Activated naive CD8-positive, alpha-beta T cell treated with anti-CD3 and anti-CD28 coated beads for 36 hours (primary cell): ENCODE measurements at regions not wholly inside any gene's neighbourhood (a gene's known extent, or its start where the extent isn't known, plus 50 kb on each side); places are given as distances from the start of the nearest gene placed in this dataset.

Source experiments
- DNase-seq: peaks from one replicate; pipeline ENCODE4 v3.0.0; 2021
- H3K27ac Mint-ChIP-seq: one replicate; pipeline ENCODE4 v1.8.0; 2022; ENCODE audit warnings: mild to moderate bottlenecking, moderate library complexity, mixed read lengths
- H3K27me3 Mint-ChIP-seq: one replicate; pipeline ENCODE4 v1.8.0; 2022; ENCODE audit warnings: mild to moderate bottlenecking, mixed read lengths
- H3K36me3 Mint-ChIP-seq: one replicate; pipeline ENCODE4 v1.8.0; 2021; ENCODE audit warnings: mild to moderate bottlenecking, mixed read lengths
- H3K4me1 Mint-ChIP-seq: one replicate; pipeline ENCODE4 v1.8.0; 2021; ENCODE audit warnings: mixed read lengths
- H3K4me3 Mint-ChIP-seq: one replicate; pipeline ENCODE4 v1.8.0; 2022; ENCODE audit warnings: mild to moderate bottlenecking, moderate library complexity, mixed read lengths
- H3K9me3 Mint-ChIP-seq: one replicate; pipeline ENCODE4 v1.8.0; 2022; ENCODE audit warnings: mixed read lengths

DNA sequence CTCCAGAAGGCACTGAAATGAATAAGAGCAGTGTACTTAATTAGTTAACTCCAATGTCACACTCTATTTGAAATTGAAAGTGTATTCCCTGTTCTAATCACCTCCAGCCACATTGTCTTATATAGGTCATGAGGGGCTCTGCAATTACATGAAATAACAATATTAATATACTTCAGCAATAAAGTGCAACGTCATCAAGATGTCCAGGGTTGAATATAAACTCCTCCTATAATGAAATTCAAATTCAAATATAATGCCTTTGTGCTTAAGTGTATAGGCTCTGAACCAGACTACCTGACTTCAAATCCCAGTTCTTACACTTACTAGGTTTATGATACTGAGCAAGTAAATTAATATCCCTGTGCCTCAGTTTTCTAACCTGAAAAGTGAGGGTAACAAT lies 195.6 kb upstream of the SMC2 start:
- no peaks in the 10 kb centered on the region for H3K27me3 Mint-ChIP-seq
- H3K27ac Mint-ChIP-seq: no peak overlapping the region
- no peaks in the 10 kb centered on the region for H3K36me3 Mint-ChIP-seq
- H3K4me3 Mint-ChIP-seq: no peak overlapping the region
- no peak for DNase-seq
- no peaks in the 10 kb centered on the region for H3K4me1 Mint-ChIP-seq
- no peaks in the 10 kb centered on the region for H3K9me3 Mint-ChIP-seq

DNA sequence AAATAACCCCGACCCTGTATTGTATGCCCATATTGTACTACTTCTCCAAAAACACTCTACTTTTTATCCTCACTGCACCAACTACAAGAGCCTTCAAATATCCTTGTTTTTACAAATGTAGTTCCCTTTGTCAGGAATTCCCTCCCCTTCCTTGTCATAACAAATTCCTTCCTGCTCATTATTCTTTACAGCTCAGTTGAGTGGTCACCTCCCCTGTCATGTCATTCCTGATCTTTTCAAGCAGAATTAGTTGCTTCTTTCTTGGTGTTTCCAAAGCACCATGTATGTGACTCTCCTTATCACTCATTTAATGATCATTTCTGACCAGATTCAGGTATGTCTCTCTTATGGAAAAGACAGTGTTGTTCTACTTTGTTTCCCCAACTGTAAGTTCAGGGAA lies 194.2 kb upstream of the SMC2 start:
- no peaks in the 10 kb centered on the region for H3K36me3 Mint-ChIP-seq
- H3K4me3 Mint-ChIP-seq: no peak overlapping the region
- H3K27me3 Mint-ChIP-seq: no peaks in the 10 kb centered on the region
- H3K9me3 Mint-ChIP-seq: no peaks in the 10 kb centered on the region
- DNase-seq: no peak
- no peaks in the 10 kb centered on the region for H3K4me1 Mint-ChIP-seq
- H3K27ac Mint-ChIP-seq: no peak overlapping the region

DNA sequence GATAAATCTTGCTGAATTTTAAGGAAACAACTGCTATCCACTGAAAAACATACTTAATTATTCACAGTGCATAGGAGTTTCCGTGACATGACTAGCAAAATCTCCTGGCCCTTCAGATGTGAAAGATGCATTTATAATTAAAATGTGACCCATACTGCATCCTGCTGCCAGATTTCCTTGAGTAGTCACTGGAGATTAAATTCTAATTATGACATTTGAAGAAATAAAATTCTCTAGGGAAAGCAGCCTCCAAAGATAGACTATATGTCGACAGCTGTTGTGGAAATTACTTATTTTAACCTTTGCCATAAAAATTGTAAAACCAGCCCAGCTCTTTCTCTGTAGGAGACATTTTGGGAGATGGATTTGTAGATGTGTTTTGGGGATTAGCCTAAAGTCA lies 193.6 kb upstream of the SMC2 start:
- no peaks in the 10 kb centered on the region for H3K9me3 Mint-ChIP-seq
- no peak overlapping the region for H3K27ac Mint-ChIP-seq
- H3K27me3 Mint-ChIP-seq: no peaks in the 10 kb centered on the region
- H3K36me3 Mint-ChIP-seq: no peaks in the 10 kb centered on the region
- H3K4me1 Mint-ChIP-seq: no peaks in the 10 kb centered on the region
- H3K4me3 Mint-ChIP-seq: no peak overlapping the region
- no peak for DNase-seq

DNA sequence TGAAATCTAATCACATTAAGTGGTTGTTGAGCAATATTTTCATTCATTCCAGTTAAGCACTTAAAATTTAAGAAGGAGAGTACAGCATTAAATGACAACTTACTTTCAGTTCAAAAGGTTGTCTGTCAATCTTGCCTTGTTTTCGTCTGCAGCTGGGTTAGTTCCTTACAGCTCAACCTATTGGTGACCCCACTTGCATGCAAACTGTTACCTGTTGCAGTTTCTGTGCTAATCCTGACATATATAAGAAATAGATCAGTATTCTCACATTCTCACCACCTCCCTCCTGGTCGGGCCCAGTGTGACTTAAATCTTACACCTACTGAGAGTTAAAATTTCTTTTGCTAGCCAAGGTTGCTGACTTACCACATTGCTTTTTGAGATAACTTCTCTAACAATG lies 191.8 kb upstream of the SMC2 start:
- Mint-ChIP-seq H3K4me1 (no peaks in the 10 kb centered on the region), H3K27me3 (no peaks in the 10 kb centered on the region), H3K36me3 (no peaks in the 10 kb centered on the region), H3K4me3 (no peak overlapping the region), H3K27ac (no peak overlapping the region), H3K9me3 (no peaks in the 10 kb centered on the region)
- no peak for DNase-seq

DNA sequence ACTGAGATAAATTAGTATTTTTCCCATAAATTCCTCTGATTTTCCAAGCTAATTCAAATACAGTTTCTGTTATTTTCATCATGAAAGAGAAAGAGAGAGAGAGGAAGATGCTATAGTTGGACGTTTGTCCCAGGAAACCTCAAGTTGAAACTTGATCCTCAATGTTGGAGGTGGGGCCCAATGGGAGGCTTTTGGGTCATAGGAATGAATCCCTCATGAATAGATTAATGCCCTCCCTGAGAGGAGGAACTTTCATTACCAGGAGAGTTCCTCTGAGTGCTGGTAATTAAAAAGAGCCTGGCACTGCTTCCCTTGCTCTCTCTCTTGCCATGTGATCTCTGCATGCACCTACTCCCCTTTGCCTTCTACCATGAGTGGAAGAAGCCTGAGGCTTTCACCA lies 189.9 kb upstream of the SMC2 start:
- no peaks in the 10 kb centered on the region for H3K27me3 Mint-ChIP-seq
- no peak for DNase-seq
- no peaks in the 10 kb centered on the region for H3K4me1 Mint-ChIP-seq
- no peak overlapping the region for H3K4me3 Mint-ChIP-seq
- no peak overlapping the region for H3K27ac Mint-ChIP-seq
- H3K9me3 Mint-ChIP-seq: no peaks in the 10 kb centered on the region
- no peaks in the 10 kb centered on the region for H3K36me3 Mint-ChIP-seq

DNA sequence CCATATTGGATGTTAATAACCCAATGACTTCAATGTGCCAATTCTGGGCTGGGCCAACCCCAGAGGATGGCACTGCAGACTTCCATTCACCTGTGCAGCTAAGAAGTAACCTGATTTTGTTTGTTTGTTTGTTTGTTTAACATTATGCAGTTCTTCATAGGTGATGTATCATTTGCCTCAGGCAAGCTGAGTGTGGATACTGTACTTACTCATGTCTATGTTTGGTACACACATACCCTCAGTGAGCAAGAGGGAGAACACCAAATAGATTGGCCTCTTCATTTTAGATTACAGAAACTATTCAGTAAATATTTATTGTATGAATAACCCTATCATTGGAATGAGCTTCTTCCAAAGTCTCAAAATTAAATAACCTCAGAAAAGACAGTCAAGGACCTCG lies 180.2 kb upstream of the SMC2 start:
- Mint-ChIP-seq H3K9me3 (no peaks in the 10 kb centered on the region), H3K4me1 (no peaks in the 10 kb centered on the region), H3K27me3 (no peaks in the 10 kb centered on the region), H3K36me3 (no peaks in the 10 kb centered on the region), H3K4me3 (no peak overlapping the region), H3K27ac (no peak overlapping the region)
- no peak for DNase-seq

DNA sequence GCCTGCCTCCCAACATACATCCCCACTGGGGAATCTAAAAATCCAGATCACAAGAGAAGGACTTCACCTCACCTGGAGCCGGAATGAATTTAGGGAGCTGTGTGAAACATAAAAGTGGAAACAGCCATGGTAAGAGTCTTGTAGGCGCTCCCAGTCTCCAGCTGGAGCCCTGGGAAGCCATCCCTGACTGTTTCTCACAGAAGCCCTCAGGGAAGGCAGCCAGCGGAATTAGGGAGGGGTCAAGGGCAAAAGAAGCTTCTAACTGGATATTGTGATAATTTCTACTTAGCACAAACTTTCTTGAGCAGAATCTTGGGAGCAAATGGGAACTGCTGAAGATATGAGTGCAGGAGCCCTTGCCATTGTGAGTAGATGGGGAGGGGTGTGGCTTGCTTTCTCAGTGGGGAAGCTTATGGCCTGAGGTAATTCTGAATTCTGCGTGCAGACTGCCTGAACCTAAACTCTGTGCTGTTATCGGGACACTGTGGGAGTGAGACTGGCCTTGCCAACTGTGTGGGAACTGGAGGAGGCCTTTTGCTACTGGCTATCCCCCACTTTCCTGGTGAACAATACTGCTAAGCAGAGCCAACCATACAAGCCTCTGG lies 174.4 kb upstream of the SMC2 start:
- no peak for DNase-seq
- no peaks in the 10 kb centered on the region for H3K36me3 Mint-ChIP-seq
- no peak overlapping the region for H3K27ac Mint-ChIP-seq
- no peaks in the 10 kb centered on the region for H3K4me1 Mint-ChIP-seq
- H3K9me3 Mint-ChIP-seq: no peaks in the 10 kb centered on the region
- no peak overlapping the region for H3K4me3 Mint-ChIP-seq
- H3K27me3 Mint-ChIP-seq: no peaks in the 10 kb centered on the region

DNA sequence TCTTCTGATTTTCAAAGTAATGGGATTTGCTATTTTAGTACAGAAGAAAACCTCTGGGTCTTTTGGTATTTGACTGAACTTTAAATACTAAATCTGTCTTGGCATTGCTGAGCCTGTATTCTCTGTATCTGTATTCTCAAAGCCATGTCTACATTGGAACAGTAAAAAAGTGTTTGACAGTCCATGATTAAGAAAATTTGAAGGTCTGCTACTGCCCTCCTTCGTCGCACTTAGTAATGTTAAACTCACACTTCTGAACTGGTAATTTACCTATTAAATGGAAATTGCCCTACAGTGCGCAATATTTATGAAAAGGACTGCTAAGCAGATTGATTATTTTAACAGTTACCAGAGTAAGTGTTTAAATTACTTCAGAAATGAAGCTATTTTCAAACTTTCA lies 165.7 kb upstream of the SMC2 start:
- H3K4me3 Mint-ChIP-seq: no peak overlapping the region
- no peaks in the 10 kb centered on the region for H3K36me3 Mint-ChIP-seq
- DNase-seq: no peak
- H3K9me3 Mint-ChIP-seq: no peaks in the 10 kb centered on the region
- H3K4me1 Mint-ChIP-seq: no peaks in the 10 kb centered on the region
- no peak overlapping the region for H3K27ac Mint-ChIP-seq
- H3K27me3 Mint-ChIP-seq: no peaks in the 10 kb centered on the region

DNA sequence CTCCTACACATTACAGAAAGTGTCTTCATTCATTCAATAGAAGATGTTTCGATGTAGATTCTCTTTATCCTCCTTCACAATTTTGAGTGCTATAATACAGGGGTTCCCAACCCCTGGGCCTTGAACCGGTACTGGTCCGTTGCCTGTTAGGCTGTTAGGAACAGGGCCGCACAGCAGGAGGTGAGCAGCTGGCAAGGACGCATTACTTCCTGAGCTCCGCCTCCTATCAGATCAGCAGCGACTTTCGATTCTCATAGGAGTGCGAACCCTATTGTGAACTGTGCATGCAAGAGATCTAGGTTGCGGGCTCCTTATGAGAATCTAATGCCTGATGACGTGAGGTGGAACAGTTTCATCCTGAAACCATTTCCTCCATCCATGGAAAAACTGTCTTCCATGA lies 153.0 kb upstream of the SMC2 start:
- Mint-ChIP-seq H3K4me3 (no peak overlapping the region), H3K27me3 (no peaks in the 10 kb centered on the region), H3K27ac (no peak overlapping the region), H3K36me3 (no peaks in the 10 kb centered on the region), H3K4me1 (no peaks in the 10 kb centered on the region), H3K9me3 (no peaks in the 10 kb centered on the region)
- no peak for DNase-seq

DNA sequence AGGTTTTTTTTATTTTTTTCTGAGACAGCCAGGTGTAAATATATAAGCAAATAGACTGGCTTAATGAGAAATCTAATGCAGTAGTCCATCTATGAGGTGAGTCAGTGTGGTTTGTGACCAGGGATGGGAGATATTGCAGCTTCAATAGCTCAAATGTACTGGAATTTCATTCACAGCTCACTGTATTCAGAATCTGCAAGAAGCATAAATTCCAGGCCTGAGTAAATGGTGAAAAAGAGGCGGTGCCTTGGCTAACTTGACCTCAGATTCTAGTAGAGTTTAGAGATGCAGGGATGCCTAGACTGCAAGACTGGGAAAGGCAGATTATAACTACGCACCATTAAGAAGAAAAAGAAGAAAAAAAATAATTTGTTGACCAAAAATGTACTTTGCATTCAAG lies 151.9 kb upstream of the SMC2 start:
- H3K27me3 Mint-ChIP-seq: no peaks in the 10 kb centered on the region
- H3K9me3 Mint-ChIP-seq: no peaks in the 10 kb centered on the region
- H3K27ac Mint-ChIP-seq: no peak overlapping the region
- DNase-seq: no peak
- no peaks in the 10 kb centered on the region for H3K4me1 Mint-ChIP-seq
- H3K4me3 Mint-ChIP-seq: no peak overlapping the region
- no peaks in the 10 kb centered on the region for H3K36me3 Mint-ChIP-seq

DNA sequence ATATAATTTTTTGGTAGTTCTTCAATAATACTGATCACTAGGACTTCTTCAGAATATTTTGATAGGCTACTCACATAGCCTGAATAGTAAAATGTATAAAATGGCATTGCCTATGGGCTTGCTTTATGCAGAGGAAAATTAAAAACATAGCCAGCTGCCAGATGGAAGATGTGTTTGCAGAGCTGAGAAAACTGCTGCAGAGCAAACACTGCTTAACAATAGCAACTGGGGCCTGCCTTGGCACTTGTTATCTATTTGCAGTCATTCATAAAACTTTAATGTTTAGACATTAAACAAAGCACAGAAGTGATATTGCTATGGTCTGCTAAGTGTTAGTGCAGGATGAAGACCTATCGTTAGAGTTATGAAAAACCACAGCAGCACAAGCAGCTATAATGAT lies 151.5 kb upstream of the SMC2 start:
- no peaks in the 10 kb centered on the region for H3K9me3 Mint-ChIP-seq
- no peaks in the 10 kb centered on the region for H3K27me3 Mint-ChIP-seq
- DNase-seq: no peak
- no peak overlapping the region for H3K27ac Mint-ChIP-seq
- no peaks in the 10 kb centered on the region for H3K4me1 Mint-ChIP-seq
- no peaks in the 10 kb centered on the region for H3K36me3 Mint-ChIP-seq
- no peak overlapping the region for H3K4me3 Mint-ChIP-seq

DNA sequence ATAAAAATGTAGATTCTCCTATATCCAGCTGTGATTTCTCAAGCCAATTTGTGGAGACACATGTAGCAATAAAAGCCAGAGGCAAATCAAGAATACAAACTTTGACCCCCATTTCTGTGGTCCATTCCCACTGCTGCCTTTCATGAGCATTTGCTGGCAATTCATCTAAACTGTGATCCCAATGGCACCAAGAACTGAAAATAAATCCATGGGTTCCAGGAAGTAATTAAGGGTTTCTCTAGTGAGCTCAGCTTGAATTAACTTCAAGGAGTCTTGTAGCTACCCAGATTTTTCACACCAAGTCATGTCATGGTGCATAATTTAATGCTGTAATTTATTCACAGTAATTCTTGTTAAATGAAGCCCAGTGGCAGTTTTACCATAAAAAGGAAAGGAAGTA lies 145.0 kb upstream of the SMC2 start:
- Mint-ChIP-seq H3K4me3 (no peak overlapping the region), H3K36me3 (no peaks in the 10 kb centered on the region), H3K27me3 (peaks cover 4% of the 10 kb centered on the region), H3K27ac (no peak overlapping the region), H3K4me1 (no peaks in the 10 kb centered on the region), H3K9me3 (no peaks in the 10 kb centered on the region)
- DNase-seq: no peak

DNA sequence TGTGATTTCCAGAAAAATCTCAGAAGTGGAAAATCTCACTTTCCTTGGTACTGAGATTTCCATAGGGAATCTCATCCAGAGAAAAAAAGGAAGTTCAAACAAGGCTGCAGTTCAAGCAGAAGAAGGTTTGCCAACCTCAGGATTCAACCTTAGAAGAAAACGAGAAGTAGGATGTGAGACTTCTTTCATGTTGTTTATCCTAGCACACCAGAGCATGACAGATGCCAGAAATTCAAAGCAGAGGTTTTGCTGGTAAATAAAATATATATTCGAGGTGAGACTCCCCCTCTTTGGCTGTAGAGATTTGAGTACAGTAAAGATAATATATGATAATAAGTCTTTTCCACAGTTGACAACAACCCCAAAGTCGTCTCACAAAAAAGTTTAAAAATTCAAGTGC lies 116.9 kb upstream of the SMC2 start:
- Mint-ChIP-seq H3K9me3 (no peaks in the 10 kb centered on the region), H3K27ac (no peak overlapping the region), H3K36me3 (no peaks in the 10 kb centered on the region), H3K4me3 (no peak overlapping the region), H3K4me1 (no peaks in the 10 kb centered on the region), H3K27me3 (peaks cover 4% of the 10 kb centered on the region)
- DNase-seq: no peak

DNA sequence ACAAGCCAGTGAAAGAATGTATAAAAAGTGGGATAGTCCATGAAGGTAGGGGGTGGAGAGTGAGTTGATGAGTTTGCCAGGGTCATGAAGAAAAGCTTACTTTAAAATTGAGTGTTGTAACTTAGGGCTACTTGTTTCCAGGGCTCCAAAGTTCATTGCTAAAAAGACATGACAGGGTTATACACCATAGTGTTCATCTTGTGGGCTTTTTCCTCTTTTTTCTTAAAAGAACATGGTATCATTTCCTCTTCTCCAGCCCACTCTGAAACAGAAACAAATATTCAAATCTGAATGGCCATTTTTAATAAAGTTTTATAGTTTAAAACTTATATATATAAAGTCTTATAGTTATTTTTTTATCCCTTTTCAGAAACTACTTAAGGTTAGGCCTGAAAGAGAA lies 115.7 kb upstream of the SMC2 start:
- H3K4me3 Mint-ChIP-seq: no peak overlapping the region
- no peak for DNase-seq
- H3K9me3 Mint-ChIP-seq: no peaks in the 10 kb centered on the region
- H3K36me3 Mint-ChIP-seq: no peaks in the 10 kb centered on the region
- H3K4me1 Mint-ChIP-seq: no peaks in the 10 kb centered on the region
- no peaks in the 10 kb centered on the region for H3K27me3 Mint-ChIP-seq
- no peak overlapping the region for H3K27ac Mint-ChIP-seq

DNA sequence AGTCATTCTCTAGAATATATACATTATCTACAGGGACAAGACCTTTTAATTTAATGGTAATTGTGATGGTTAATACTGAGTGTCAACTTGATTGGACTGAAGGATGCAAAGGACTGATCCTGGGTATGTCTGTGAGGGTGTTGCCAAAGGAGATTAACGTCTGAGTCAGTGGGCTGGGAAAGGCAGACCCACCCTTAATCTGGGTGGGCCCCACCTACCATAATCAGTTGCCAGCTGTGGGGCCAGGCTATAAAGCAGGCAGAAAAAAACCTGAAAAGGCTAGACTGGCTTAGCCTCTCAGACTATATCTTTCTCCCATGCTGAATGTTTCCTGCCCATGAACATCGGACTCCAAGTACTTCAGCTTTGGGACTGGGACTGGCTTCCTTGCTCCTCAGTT lies 112.2 kb upstream of the SMC2 start:
- no peaks in the 10 kb centered on the region for H3K4me1 Mint-ChIP-seq

DNA sequence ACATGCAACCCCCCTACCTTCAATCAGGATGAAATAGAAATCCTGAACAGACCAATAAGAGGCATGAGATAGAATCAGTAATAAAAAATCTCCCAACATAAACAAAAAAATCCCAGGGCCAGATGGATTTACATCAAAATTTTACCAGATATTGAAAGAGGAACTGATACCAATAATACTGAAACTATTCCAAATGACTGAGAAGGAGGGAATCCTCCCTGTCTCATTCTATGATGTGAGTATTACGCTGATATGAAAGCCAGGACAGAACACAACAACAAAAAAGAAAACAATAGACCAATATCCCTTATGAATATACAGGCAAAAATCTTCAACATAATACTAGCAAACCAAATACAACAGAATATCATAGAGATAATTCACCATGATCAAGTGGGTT lies 109.0 kb upstream of the SMC2 start:
- Mint-ChIP-seq H3K36me3 (no peaks in the 10 kb centered on the region), H3K4me3 (no peak overlapping the region), H3K9me3 (no peaks in the 10 kb centered on the region), H3K4me1 (no peaks in the 10 kb centered on the region), H3K27me3 (peaks cover 10% of the 10 kb centered on the region), H3K27ac (no peak overlapping the region)
- DNase-seq: no peak

More for the DNA sequence above, 112.2 kb upstream of the SMC2 start:
- no peaks in the 10 kb centered on the region for H3K9me3 Mint-ChIP-seq
- H3K27ac Mint-ChIP-seq: no peak overlapping the region
- DNase-seq: no peak
- H3K36me3 Mint-ChIP-seq: no peaks in the 10 kb centered on the region
- H3K4me3 Mint-ChIP-seq: no peak overlapping the region
- H3K27me3 Mint-ChIP-seq: peaks cover 10% of the 10 kb centered on the region

DNA sequence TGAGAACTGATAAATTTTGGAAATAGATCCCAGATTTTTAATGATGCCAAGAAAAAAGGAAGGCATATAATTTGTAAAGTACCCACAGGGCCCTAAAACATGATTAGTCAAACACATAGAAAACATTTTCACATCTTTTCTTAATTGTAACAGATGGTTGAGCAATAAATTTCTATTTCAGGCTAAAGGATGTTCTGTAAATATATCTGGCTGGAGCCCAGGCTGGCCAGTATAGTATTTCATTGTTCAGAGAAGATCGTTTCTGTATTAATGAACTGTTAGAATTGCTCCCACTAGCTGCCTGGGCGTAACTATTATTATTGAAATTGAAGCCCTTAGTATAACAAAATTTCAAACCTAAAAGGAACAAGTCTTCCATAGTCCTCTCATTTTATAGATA lies 105.3 kb upstream of the SMC2 start:
- Mint-ChIP-seq H3K27ac (no peak overlapping the region), H3K4me3 (no peak overlapping the region), H3K9me3 (no peaks in the 10 kb centered on the region), H3K27me3 (peaks cover 10% of the 10 kb centered on the region), H3K4me1 (no peaks in the 10 kb centered on the region), H3K36me3 (no peaks in the 10 kb centered on the region)
- DNase-seq: no peak
